ENCODE measurements at regions not wholly inside any gene's neighbourhood (a gene's known extent, or its start where the extent isn't known, plus 50 kb on each side); places are given as distances from the start of the nearest gene placed in this dataset.

DNA sequence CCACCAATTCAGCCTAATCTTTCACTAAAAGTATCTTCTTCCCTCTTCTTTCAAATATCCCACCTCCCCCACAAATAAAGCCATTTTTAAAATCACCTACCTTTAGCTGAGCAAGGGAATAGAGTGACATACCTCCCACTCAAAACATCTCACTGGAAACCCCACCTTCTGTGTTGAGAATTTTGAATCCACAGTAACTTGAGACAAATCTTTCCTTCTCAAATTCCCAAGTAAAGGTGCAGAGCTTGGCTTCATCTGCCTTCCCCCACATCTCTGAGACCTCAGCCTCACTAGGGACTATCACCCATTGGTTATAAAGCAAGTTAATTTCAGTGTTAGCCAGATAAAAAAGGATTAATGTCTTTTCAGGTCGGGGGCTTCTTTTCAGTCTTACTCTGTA lies 180.4 kb downstream of the INO80D start:
- no peak overlapping the region for H3K27ac Mint-ChIP-seq
- WGBS (ENCODE audit: insufficient coverage): 80% methylated on average over 1 of the region's 1 CpG
- Histone ChIP-seq H3K27ac (ENCODE audit: low read length) (no peak overlapping the region), H3K9me3 (ENCODE audit: control insufficient read depth, insufficient read depth, low read length) (no peaks in the 10 kb centered on the region), H3K4me1 (ENCODE audit: control insufficient read depth, insufficient read depth, low read length) (no peaks in the 10 kb centered on the region), H3K4me3 (ENCODE audit: low read length) (no peak overlapping the region), H3K27me3 (ENCODE audit: control insufficient read depth, insufficient read depth, low read length) (no peaks in the 10 kb centered on the region), H3K36me3 (ENCODE audit: control insufficient read depth, insufficient read depth, low read length) (no peaks in the 10 kb centered on the region)
- no peaks in the 10 kb centered on the region for H3K36me3 Mint-ChIP-seq
- TF ChIP-seq, protein P1, sequence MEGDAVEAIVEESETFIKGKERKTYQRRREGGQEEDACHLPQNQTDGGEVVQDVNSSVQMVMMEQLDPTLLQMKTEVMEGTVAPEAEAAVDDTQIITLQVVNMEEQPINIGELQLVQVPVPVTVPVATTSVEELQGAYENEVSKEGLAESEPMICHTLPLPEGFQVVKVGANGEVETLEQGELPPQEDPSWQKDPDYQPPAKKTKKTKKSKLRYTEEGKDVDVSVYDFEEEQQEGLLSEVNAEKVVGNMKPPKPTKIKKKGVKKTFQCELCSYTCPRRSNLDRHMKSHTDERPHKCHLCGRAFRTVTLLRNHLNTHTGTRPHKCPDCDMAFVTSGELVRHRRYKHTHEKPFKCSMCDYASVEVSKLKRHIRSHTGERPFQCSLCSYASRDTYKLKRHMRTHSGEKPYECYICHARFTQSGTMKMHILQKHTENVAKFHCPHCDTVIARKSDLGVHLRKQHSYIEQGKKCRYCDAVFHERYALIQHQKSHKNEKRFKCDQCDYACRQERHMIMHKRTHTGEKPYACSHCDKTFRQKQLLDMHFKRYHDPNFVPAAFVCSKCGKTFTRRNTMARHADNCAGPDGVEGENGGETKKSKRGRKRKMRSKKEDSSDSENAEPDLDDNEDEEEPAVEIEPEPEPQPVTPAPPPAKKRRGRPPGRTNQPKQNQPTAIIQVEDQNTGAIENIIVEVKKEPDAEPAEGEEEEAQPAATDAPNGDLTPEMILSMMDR (IDR thresholded peaks at IDR 0.05): no peak
- DNase-seq (no peak), ATAC-seq (no peak)
- intact Hi-C loops (cut with micrococcal nuclease): no loop called here
- H3K4me1 Mint-ChIP-seq: no peaks in the 10 kb centered on the region
- H3K9me3 Mint-ChIP-seq: no peaks in the 10 kb centered on the region
- H3K27me3 Mint-ChIP-seq (ENCODE audit: low read depth in 2 of 2): peaks cover 15 to 27% of the 10 kb centered on the region in 2 donors
- H3K4me3 Mint-ChIP-seq: no peak overlapping the region

DNA sequence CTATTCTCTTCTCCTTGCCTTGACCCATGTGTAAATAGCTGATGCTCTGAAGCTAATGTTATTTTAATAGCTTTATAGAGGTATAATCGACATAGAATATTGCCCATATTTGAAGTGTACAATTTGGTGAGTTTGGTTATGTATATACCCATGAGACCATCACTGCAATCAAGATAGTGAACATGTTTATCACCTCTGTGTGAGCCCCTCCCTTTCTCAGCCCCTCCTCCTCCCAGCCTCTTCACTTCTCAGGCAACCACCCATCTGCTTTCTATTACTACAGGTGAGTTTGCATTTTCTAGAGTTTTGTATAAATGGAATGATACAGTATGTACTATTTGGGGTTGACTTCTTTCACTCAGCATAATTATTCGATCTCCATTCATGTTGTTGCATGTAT lies 181.1 kb downstream of the INO80D start:
- TF ChIP-seq, protein P1 (IDR thresholded peaks at IDR 0.05): no peak
- no peaks in the 10 kb centered on the region for H3K4me1 ChIP-seq (ENCODE audit: control insufficient read depth, insufficient read depth, low read length)
- H3K4me3 Mint-ChIP-seq: no peak overlapping the region
- no peak for DNase-seq
- intact Hi-C loops (cut with micrococcal nuclease): no loop called here
- no peaks in the 10 kb centered on the region for H3K27me3 ChIP-seq (ENCODE audit: control insufficient read depth, insufficient read depth, low read length)
- H3K36me3 Mint-ChIP-seq: no peaks in the 10 kb centered on the region
- no peak overlapping the region for H3K27ac Mint-ChIP-seq
- H3K27me3 Mint-ChIP-seq (ENCODE audit: low read depth in 2 of 2): peaks cover 8 to 20% of the 10 kb centered on the region in 2 donors
- no peaks in the 10 kb centered on the region for H3K4me1 Mint-ChIP-seq
- WGBS (ENCODE audit: insufficient coverage): no CpG with 5 or more reads among the region's 2 CpGs
- no peak for ATAC-seq
- no peaks in the 10 kb centered on the region for H3K9me3 ChIP-seq (ENCODE audit: control insufficient read depth, insufficient read depth, low read length)
- no peaks in the 10 kb centered on the region for H3K9me3 Mint-ChIP-seq
- no peaks in the 10 kb centered on the region for H3K36me3 ChIP-seq (ENCODE audit: control insufficient read depth, insufficient read depth, low read length)
- no peak overlapping the region for H3K4me3 ChIP-seq (ENCODE audit: low read length)
- H3K27ac ChIP-seq (ENCODE audit: low read length): no peak overlapping the region

DNA sequence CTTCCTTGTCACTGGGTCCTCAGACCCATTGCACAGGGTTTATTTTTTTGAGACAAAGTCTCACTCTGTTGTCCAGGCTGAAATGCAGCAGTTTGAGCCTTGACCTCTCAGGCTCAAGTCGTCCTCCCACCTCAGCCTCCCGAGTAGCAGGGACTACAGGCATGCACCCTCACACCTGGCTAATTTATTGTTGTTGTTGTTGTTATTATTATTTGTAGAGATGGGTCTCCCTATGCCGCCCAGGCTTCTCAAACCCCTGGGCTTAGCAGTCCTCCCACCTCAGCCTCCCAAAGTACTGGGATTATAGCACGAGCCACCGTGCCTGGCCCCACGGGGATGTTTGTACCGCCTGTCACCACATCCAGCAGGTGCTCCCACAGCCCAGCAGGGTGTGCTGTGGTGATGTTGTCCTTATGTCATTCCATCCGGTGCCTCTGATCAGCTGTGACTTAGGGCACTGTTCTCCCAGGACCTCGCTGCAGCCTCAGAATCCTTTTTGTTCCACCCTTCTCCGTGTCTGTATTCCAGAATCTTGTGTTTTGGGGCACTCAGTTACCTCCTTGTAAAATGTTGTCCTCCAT lies 182.3 kb downstream of the INO80D start:
- H3K36me3 Mint-ChIP-seq: no peaks in the 10 kb centered on the region

DNA sequence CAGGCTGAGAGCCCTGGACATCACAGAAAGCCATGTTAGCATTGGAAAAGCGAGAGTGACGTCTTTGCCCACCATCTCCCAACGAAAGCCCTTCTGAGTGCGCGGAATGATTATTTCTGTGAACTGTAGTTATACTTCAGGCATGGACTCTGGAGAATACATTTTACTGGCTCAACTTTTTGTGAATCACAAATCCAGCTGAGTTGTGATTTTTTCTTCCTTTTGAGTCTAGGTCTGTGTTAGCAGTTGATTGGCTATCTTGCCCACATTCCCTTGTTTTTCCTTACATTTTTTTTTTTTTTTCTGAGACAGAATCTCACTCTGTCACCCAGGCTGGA lies 183.1 kb downstream of the INO80D start:
- Mint-ChIP-seq H3K27me3 (ENCODE audit: low read depth in 2 of 2) (peaks cover 8 to 19% of the 10 kb centered on the region in 2 donors), H3K9me3 (no peaks in the 10 kb centered on the region), H3K4me3 (no peak overlapping the region), H3K36me3 (no peaks in the 10 kb centered on the region), H3K4me1 (no peaks in the 10 kb centered on the region), H3K27ac (no peak overlapping the region)
- no peaks in the 10 kb centered on the region for H3K27me3 ChIP-seq (ENCODE audit: control insufficient read depth, insufficient read depth, low read length)
- ATAC-seq (no peak), DNase-seq (no peak)
- no peaks in the 10 kb centered on the region for H3K9me3 ChIP-seq (ENCODE audit: control insufficient read depth, insufficient read depth, low read length)
- intact Hi-C loops (cut with micrococcal nuclease): no loop called here
- no peaks in the 10 kb centered on the region for H3K36me3 ChIP-seq (ENCODE audit: control insufficient read depth, insufficient read depth, low read length)
- TF ChIP-seq, protein P1 (IDR thresholded peaks at IDR 0.05): no peak
- H3K4me1 ChIP-seq (ENCODE audit: control insufficient read depth, insufficient read depth, low read length): no peaks in the 10 kb centered on the region
- H3K4me3 ChIP-seq (ENCODE audit: low read length): no peak overlapping the region
- H3K27ac ChIP-seq (ENCODE audit: low read length): no peak overlapping the region
- WGBS (ENCODE audit: insufficient coverage): 75% methylated on average over 5 of the region's 5 CpGs

More for the DNA sequence above, 182.3 kb downstream of the INO80D start:
- intact Hi-C loops (cut with micrococcal nuclease): no loop called here
- 72% methylated on average over 9 of the region's 10 CpGs for WGBS (ENCODE audit: insufficient coverage)
- peak in 1 of 2 donors; percentile 7 for DNase-seq
- Histone ChIP-seq H3K27ac (ENCODE audit: low read length) (no peak overlapping the region), H3K27me3 (ENCODE audit: control insufficient read depth, insufficient read depth, low read length) (no peaks in the 10 kb centered on the region), H3K4me3 (ENCODE audit: low read length) (no peak overlapping the region), H3K36me3 (ENCODE audit: control insufficient read depth, insufficient read depth, low read length) (no peaks in the 10 kb centered on the region), H3K4me1 (ENCODE audit: control insufficient read depth, insufficient read depth, low read length) (no peaks in the 10 kb centered on the region), H3K9me3 (ENCODE audit: control insufficient read depth, insufficient read depth, low read length) (no peaks in the 10 kb centered on the region)
- no peak overlapping the region for H3K27ac Mint-ChIP-seq
- peaks cover 8 to 19% of the 10 kb centered on the region in 2 donors for H3K27me3 Mint-ChIP-seq (ENCODE audit: low read depth in 2 of 2)
- no peak for ATAC-seq
- H3K9me3 Mint-ChIP-seq: no peaks in the 10 kb centered on the region
- H3K4me3 Mint-ChIP-seq: no peak overlapping the region
- H3K4me1 Mint-ChIP-seq: no peaks in the 10 kb centered on the region
- TF ChIP-seq, protein P1 (IDR thresholded peaks at IDR 0.05): no peak
